Endothelial cell (in vitro differentiated cells): ENCODE measurements at regions not wholly inside any gene's neighbourhood (a gene's known extent, or its start where the extent isn't known, plus 50 kb on each side); places are given as distances from the start of the nearest gene placed in this dataset.
"Not testable (repeated sequence)": the region's sequence is repeated elsewhere in the genome, so short reads cannot be mapped to it uniquely, and the experiment has no call there.

Source experiments
- DNase-seq: peaks from one replicate; pipeline ENCODE4 v3.0.0; 2021; ENCODE audit warnings: low spot score
- H3K27ac Mint-ChIP-seq: one replicate; pipeline ENCODE4 v1.8.0; 2021; ENCODE audit warnings: mixed read lengths, inconsistent platforms; ENCODE audit not compliant: unreplicated experiment
- H3K27me3 Mint-ChIP-seq: one replicate; pipeline ENCODE4 v1.8.0; 2021; ENCODE audit warnings: mild to moderate bottlenecking, moderate library complexity, mixed read lengths, inconsistent platforms; ENCODE audit not compliant: unreplicated experiment
- H3K36me3 Mint-ChIP-seq: one replicate; pipeline ENCODE4 v1.8.0; 2021; ENCODE audit warnings: mild to moderate bottlenecking, low read depth, mixed read lengths, inconsistent platforms; ENCODE audit not compliant: unreplicated experiment
- H3K4me1 Mint-ChIP-seq: one replicate; pipeline ENCODE4 v1.8.0; 2021; ENCODE audit warnings: mild to moderate bottlenecking, mixed read lengths, inconsistent platforms; ENCODE audit not compliant: unreplicated experiment
- H3K4me3 Mint-ChIP-seq: one replicate; pipeline ENCODE4 v1.8.0; 2021; ENCODE audit warnings: mild to moderate bottlenecking, mixed read lengths, inconsistent platforms; ENCODE audit not compliant: unreplicated experiment
- H3K9me3 Mint-ChIP-seq: one replicate; pipeline ENCODE4 v1.8.0; 2021; ENCODE audit warnings: mixed read lengths, inconsistent platforms; ENCODE audit not compliant: unreplicated experiment
- TF ChIP-seq, protein P1 (sequence below): fragments of 200-600 bp; sonication (generic); IDR thresholded peaks from one replicate; pipeline ENCODE4 v1.5.0; 2021; ENCODE audit warnings: antibody characterized with exemption; ENCODE audit not compliant: unreplicated experiment

DNA sequence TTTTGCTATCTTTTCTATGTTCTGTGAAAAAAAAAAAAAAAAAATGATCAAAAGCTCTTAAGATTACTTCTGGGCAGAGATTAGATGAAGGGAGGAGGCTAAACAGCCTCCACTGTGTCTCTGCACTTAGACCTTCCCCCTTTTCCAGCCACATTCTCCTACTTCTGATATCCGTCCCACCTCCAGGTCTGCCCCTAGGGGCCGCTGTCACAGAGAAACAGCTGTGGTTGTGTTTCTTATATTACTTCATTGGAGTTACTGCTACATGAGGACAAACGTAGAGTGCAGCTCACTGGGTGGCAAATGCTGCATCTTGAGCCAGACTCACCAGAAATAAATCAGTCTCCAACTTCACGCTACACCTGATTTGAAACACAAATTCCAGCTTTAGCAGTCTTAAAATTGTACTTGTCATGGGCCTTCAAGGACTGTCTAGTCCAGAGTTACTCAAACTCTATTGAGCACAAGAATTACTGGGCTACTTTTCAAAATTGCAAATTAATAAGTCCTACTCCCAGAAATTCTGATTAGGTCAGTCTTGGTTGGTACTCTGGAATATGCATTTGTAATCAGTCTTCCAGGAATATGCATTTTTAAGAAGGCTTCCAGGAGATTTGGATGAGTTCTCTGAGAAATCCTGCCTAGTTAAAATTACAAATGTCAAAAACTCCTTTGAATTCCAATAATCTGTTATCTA is 125.2 kb upstream of the PTBP2 start:
- Mint-ChIP-seq H3K27ac (no peak overlapping the region), H3K27me3 (peaks cover 2% of the 10 kb centered on the region), H3K4me3 (no peak overlapping the region), H3K4me1 (no peaks in the 10 kb centered on the region), H3K36me3 (no peaks in the 10 kb centered on the region), H3K9me3 (no peaks in the 10 kb centered on the region)
- peak; percentile 61 for DNase-seq
- TF ChIP-seq, protein P1, sequence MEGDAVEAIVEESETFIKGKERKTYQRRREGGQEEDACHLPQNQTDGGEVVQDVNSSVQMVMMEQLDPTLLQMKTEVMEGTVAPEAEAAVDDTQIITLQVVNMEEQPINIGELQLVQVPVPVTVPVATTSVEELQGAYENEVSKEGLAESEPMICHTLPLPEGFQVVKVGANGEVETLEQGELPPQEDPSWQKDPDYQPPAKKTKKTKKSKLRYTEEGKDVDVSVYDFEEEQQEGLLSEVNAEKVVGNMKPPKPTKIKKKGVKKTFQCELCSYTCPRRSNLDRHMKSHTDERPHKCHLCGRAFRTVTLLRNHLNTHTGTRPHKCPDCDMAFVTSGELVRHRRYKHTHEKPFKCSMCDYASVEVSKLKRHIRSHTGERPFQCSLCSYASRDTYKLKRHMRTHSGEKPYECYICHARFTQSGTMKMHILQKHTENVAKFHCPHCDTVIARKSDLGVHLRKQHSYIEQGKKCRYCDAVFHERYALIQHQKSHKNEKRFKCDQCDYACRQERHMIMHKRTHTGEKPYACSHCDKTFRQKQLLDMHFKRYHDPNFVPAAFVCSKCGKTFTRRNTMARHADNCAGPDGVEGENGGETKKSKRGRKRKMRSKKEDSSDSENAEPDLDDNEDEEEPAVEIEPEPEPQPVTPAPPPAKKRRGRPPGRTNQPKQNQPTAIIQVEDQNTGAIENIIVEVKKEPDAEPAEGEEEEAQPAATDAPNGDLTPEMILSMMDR, result peak; percentile 53

DNA sequence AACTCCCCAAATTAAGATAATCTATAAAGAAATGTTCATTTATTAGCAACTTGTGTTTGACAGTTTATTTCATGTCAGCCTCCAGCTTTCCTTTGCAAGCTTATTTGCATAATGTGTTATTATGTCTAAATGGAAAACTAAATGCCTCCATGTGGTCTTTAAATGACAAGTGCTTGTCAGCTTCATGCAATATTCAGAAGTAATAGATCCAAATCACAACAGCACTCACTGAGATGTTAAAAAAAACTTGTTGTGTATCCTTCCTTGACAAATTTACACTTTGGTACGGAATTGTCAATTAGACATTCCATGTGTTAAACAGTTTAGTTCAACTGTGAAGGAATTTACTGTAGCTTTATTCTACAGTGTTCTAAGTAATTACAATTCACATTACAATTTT is 124.4 kb upstream of the PTBP2 start:
- Mint-ChIP-seq H3K27ac (no peak overlapping the region), H3K9me3 (no peaks in the 10 kb centered on the region), H3K4me1 (no peaks in the 10 kb centered on the region), H3K4me3 (no peak overlapping the region), H3K36me3 (no peaks in the 10 kb centered on the region), H3K27me3 (peaks cover 2% of the 10 kb centered on the region)
- DNase-seq, result no peak
- TF ChIP-seq, protein P1, result no peak

- Mint-ChIP-seq H3K9me3 (no peaks in the 10 kb centered on the region), H3K27me3 (peaks cover 2% of the 10 kb centered on the region), H3K36me3 (no peaks in the 10 kb centered on the region), H3K27ac (no peak overlapping the region), H3K4me3 (no peak overlapping the region), H3K4me1 (no peaks in the 10 kb centered on the region)
- DNase-seq, result no peak
- TF ChIP-seq, protein P1, result no peak
Observed at GRCh38 chr1:96598416-96599168, 123.0 kb upstream of the PTBP2 start.

DNA sequence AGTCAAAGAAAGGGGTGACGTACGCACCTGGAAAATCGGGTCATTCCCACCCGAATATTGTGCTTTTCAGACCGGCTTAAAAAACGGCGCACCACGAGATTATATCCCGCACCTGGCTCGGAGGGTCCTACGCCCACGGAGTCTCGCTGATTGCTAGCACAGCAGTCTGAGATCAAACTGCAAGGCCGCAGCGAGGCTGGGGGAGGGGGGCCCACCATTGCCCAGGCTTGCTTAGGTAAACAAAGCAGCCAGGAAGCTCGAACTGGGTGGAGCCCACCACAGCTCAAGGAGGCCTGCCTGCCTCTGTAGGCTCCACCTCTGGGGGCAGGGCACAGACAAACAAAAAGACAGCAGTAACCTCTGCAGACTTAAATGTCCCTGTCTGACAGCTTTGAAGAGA is 117.0 kb upstream of the PTBP2 start:
- H3K27ac Mint-ChIP-seq, H3K9me3 Mint-ChIP-seq: not testable (repeated sequence)

DNA sequence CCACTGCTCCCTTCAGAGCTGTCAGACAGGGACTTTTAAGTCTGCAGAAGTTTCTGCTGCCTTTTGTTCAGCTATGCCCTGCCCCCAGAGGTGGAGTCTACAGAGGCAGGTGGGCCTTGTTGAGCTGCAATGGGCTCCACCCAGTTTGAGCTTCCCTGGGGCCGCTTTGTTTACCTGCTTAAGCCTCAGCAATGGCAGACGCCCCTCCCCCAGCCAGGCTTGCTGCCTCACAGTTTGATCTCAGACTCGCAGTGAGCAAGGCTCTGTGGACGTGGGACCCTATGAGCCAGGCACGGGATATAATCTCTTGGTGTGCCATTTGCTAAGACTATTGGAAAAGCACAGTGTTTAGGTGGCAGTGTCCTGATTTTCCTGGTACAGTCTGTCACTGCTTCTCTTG is 104.2 kb upstream of the PTBP2 start:
- not testable (repeated sequence) for H3K4me1 Mint-ChIP-seq, H3K9me3 Mint-ChIP-seq, DNase-seq

More for the DNA sequence above, 117.0 kb upstream of the PTBP2 start:
- not testable (repeated sequence) for DNase-seq, H3K4me3 Mint-ChIP-seq, H3K27me3 Mint-ChIP-seq, H3K4me1 Mint-ChIP-seq, H3K36me3 Mint-ChIP-seq

DNA sequence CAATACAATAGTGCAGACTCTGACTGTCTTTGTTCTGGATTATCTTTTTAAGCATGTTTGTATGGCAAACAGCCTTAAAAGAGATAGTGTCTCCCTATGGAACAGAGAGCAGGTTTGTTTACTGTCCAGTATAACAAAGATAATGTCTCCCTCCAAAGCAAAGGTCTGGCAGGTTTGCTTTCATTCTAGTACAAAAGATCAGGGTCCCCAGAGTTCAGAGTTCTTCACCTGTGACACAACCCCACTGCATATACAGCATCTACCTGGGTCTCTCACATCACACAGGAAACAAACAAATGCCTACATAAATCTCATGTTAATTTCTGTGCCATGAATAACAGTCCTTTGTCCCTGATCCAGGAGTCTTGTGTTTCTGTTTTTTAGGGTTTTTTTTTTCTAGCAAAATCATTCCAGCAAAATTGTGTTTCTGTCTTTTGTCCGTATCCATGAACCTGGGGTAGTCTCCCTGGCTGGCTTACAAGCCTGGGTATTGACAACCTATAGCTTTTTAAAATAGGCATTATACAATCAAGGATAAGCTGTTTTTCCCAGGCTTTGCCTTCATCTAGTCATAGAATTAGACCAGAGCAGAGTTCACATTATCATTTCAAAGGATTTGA is 89.4 kb upstream of the PTBP2 start:
- TF ChIP-seq, protein P1, result no peak
- DNase-seq, result no peak
- Mint-ChIP-seq H3K27me3 (no peaks in the 10 kb centered on the region), H3K27ac (no peak overlapping the region), H3K9me3 (no peaks in the 10 kb centered on the region), H3K4me1 (no peaks in the 10 kb centered on the region), H3K4me3 (no peak overlapping the region), H3K36me3 (no peaks in the 10 kb centered on the region)

More for the DNA sequence above, 104.2 kb upstream of the PTBP2 start:
- H3K36me3 Mint-ChIP-seq, H3K4me3 Mint-ChIP-seq, H3K27ac Mint-ChIP-seq, H3K27me3 Mint-ChIP-seq: not testable (repeated sequence)
